ENCODE measurements at regions not wholly inside any gene's neighbourhood (a gene's known extent, or its start where the extent isn't known, plus 50 kb on each side); places are given as distances from the start of the nearest gene placed in this dataset.

DNA sequence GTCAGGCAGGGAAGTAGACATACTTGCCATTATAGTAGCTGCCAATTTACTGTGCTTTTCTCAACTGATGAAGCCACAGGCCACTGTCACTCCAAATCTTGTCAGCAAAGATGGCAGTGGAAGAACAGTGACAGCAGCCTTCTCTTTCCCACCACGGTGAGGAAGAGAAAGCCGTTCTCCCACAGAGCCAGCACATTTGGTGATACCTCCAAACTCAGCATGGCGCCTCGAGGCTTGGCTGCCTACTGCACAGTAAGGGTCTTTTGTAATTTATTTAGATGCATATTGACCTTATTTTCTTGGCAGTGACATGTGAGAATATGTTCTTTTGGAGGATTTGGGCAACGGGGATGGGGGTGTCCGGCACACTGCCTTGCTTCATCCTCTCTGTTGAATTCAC, 117.2 kb upstream of the CDH20 start:
- no peaks in the 10 kb centered on the region for H3K27me3 ChIP-seq (ENCODE audit: control insufficient read depth, insufficient read depth, low read length)
- H3K9ac ChIP-seq (ENCODE audit: low read depth, low read length), result no peak overlapping the region
- H3K36me3 ChIP-seq (ENCODE audit: insufficient read depth, low read length), result no peaks in the 10 kb centered on the region
- no peaks in the 10 kb centered on the region for H3K9me3 ChIP-seq (replicated peaks; ENCODE audit: low read length)
- H3K4me1 ChIP-seq (ENCODE audit: control insufficient read depth, insufficient read depth, low read length), result no peaks in the 10 kb centered on the region
- no peak overlapping the region for H3K4me2 ChIP-seq (ENCODE audit: low read length)
- H3K4me3 ChIP-seq (ENCODE audit: low read length), result no peak overlapping the region

DNA sequence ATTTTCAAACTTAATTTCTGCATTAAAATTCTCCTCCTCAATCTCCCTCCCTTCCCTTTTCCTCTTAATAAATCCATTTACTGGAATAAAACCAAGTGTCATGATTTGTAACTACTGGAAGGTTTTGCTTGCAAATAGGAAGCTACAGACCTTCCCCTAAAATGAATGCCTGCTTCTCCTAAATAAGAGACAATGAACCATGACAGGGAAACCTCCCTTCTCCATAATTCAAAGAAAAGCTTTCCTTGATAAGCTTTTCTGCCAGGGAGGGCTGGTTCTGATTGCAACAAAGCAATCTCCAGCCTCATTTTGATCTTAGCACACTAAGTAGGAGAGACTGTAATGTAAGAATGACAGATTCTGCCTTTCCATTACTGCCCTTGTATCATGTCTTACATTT, 111.0 kb upstream of the CDH20 start:
- H3K4me2 ChIP-seq (ENCODE audit: low read length), result no peak overlapping the region
- H3K27me3 ChIP-seq (ENCODE audit: control insufficient read depth, insufficient read depth, low read length), result no peaks in the 10 kb centered on the region
- H3K4me3 ChIP-seq (ENCODE audit: low read length), result no peak overlapping the region
- H3K9me3 ChIP-seq (replicated peaks; ENCODE audit: low read length), result peaks cover 6% of the 10 kb centered on the region
- H3K4me1 ChIP-seq (ENCODE audit: control insufficient read depth, insufficient read depth, low read length), result no peaks in the 10 kb centered on the region
- H3K9ac ChIP-seq (ENCODE audit: low read depth, low read length), result no peak overlapping the region
- no peaks in the 10 kb centered on the region for H3K36me3 ChIP-seq (ENCODE audit: insufficient read depth, low read length)

GRCh38 chr18:61225336-61225735, 107.9 kb upstream of the CDH20 start:
- H3K4me2 ChIP-seq (ENCODE audit: low read length), result no peak overlapping the region
- H3K9me3 ChIP-seq (replicated peaks; ENCODE audit: low read length), result peaks cover 9% of the 10 kb centered on the region
- H3K4me3 ChIP-seq (ENCODE audit: low read length), result no peak overlapping the region
- H3K9ac ChIP-seq (ENCODE audit: low read depth, low read length), result no peak overlapping the region
- no peaks in the 10 kb centered on the region for H3K36me3 ChIP-seq (ENCODE audit: insufficient read depth, low read length)
- H3K4me1 ChIP-seq (ENCODE audit: control insufficient read depth, insufficient read depth, low read length), result no peaks in the 10 kb centered on the region
- H3K27me3 ChIP-seq (ENCODE audit: control insufficient read depth, insufficient read depth, low read length), result no peaks in the 10 kb centered on the region

DNA sequence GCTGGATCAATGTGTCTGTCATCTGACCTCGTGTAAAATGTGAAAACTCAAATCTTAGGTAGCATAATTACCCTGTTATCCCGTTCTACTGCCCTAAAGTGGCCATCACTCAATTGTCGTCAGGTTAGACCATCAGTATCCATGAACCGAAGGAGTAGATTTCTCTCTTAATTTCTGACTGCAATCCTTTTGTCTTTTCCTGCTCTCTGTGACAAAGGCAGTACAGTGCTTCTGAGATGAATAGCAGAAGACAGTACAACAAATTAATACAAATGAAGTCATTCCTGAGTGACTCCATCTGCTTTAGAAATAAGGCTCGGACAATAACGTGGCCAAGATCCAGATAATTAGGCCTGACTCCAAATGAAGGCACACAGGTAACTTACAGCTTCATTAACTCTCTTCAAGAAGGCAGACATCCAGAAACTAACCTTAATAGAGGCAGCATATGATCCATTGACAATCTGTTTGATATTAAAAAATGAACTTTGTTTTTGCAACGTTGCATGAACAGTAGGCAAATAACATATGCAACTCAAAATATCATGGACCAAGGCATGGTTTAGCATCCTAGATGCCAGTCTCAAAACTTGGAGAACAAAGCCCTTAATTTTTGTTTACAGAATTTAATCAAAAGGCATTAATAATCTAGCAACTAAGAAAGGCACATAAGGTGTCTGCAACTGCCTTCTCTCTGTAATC, 96.7 kb upstream of the CDH20 start:
- no peak overlapping the region for H3K4me3 ChIP-seq (ENCODE audit: low read length)
- H3K36me3 ChIP-seq (ENCODE audit: insufficient read depth, low read length), result no peaks in the 10 kb centered on the region
- no peak overlapping the region for H3K4me2 ChIP-seq (ENCODE audit: low read length)
- peaks cover 2% of the 10 kb centered on the region for H3K9me3 ChIP-seq (replicated peaks; ENCODE audit: low read length)
- H3K27me3 ChIP-seq (ENCODE audit: control insufficient read depth, insufficient read depth, low read length), result no peaks in the 10 kb centered on the region
- no peaks in the 10 kb centered on the region for H3K4me1 ChIP-seq (ENCODE audit: control insufficient read depth, insufficient read depth, low read length)
- no peak overlapping the region for H3K9ac ChIP-seq (ENCODE audit: low read depth, low read length)

DNA sequence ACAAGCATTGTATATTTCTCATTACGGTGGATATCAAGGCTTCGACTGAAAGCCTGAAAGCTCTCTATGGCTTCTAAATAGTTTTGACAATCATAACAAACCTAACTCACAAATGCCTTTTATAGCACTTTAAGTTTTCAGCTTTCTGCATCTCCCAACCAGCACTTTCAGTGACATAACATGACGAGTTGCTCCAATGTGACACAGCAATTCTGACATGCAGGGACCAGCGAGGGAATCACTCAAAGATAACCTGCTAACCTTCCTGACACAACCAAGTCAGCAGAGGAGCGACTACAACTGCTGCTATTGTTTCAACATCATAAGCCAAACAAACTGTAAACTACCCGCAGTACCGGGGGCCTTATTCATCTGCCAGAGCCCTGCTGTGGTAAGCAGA, 95.7 kb upstream of the CDH20 start:
- Histone ChIP-seq H3K9ac (ENCODE audit: low read depth, low read length) (no peak overlapping the region), H3K36me3 (ENCODE audit: insufficient read depth, low read length) (no peaks in the 10 kb centered on the region), H3K27me3 (ENCODE audit: control insufficient read depth, insufficient read depth, low read length) (no peaks in the 10 kb centered on the region), H3K4me3 (ENCODE audit: low read length) (no peak overlapping the region), H3K9me3 (replicated peaks; ENCODE audit: low read length) (peaks cover 3% of the 10 kb centered on the region), H3K4me1 (ENCODE audit: control insufficient read depth, insufficient read depth, low read length) (no peaks in the 10 kb centered on the region), H3K4me2 (ENCODE audit: low read length) (no peak overlapping the region)

DNA sequence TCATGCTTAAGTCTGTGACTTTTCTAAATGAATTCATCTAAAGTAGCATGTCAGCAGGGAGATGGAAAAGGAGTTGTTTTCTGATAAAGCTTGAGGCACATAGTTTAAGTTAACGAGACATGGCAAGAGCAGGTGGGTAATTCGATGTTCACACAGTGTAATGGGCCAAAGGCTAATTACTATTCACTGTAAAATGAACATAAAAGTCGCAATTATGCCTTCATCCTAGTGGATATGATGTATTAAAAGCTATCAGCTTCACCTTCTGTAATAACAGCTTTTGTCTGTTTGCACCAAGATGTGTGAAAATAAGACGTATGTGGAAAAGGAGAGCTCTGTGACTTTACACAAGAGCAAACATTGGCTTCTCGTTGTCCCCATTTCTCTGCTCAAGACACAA, 94.2 kb upstream of the CDH20 start:
- Histone ChIP-seq H3K27me3 (ENCODE audit: control insufficient read depth, insufficient read depth, low read length) (no peaks in the 10 kb centered on the region), H3K4me1 (ENCODE audit: control insufficient read depth, insufficient read depth, low read length) (no peaks in the 10 kb centered on the region), H3K4me2 (ENCODE audit: low read length) (no peak overlapping the region), H3K36me3 (ENCODE audit: insufficient read depth, low read length) (no peaks in the 10 kb centered on the region), H3K9ac (ENCODE audit: low read depth, low read length) (no peak overlapping the region), H3K4me3 (ENCODE audit: low read length) (no peak overlapping the region), H3K9me3 (replicated peaks; ENCODE audit: low read length) (peaks cover 3% of the 10 kb centered on the region)

GRCh38 chr18:61241260-61241853, 91.9 kb upstream of the CDH20 start:
- no peaks in the 10 kb centered on the region for H3K36me3 ChIP-seq (ENCODE audit: insufficient read depth, low read length)
- H3K4me1 ChIP-seq (ENCODE audit: control insufficient read depth, insufficient read depth, low read length), result no peaks in the 10 kb centered on the region
- no peak overlapping the region for H3K4me3 ChIP-seq (ENCODE audit: low read length)
- no peak overlapping the region for H3K4me2 ChIP-seq (ENCODE audit: low read length)
- no peak overlapping the region for H3K9ac ChIP-seq (ENCODE audit: low read depth, low read length)
- H3K27me3 ChIP-seq (ENCODE audit: control insufficient read depth, insufficient read depth, low read length), result no peaks in the 10 kb centered on the region
- peaks cover 3% of the 10 kb centered on the region for H3K9me3 ChIP-seq (replicated peaks; ENCODE audit: low read length)

DNA sequence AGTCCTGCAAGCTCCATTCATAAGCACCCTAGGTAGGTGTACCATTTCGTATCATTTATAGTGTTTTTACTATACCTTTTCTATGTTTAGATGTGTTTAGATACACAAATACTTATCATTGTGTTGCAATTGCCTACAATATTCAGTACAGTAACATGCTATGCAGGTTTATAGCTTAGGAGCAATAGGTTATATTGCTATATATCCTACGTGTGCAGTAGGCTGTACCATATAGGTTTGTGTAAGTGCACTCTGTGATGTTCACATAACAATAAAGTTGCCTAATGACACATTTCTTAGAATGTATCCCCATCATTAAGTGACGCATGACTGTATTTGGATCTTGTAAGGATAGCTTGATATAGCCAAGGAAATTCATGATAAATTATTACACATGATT, 88.6 kb upstream of the CDH20 start:
- Histone ChIP-seq H3K4me2 (ENCODE audit: low read length) (no peak overlapping the region), H3K27me3 (ENCODE audit: control insufficient read depth, insufficient read depth, low read length) (no peaks in the 10 kb centered on the region), H3K9me3 (replicated peaks; ENCODE audit: low read length) (peaks cover 3% of the 10 kb centered on the region), H3K4me3 (ENCODE audit: low read length) (no peak overlapping the region), H3K9ac (ENCODE audit: low read depth, low read length) (no peak overlapping the region), H3K36me3 (ENCODE audit: insufficient read depth, low read length) (no peaks in the 10 kb centered on the region), H3K4me1 (ENCODE audit: control insufficient read depth, insufficient read depth, low read length) (no peaks in the 10 kb centered on the region)

DNA sequence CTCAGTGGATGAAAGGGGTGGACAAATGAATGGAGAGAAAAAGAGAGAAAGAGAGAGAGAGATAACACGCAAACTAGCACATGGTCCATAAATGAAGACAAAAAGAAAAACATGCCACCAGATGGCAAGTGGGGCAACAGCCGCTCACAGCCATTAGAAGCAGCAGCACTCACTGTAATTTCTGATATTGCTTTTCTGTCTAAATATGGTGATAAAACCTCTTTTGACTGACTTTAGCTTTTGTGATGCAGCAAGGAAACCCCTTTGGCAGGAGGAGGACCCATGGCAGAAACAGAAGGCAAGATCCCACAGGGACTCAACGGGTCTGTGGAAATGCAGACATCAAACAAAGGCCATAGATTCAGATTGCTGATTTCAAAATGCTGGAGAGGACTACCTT, 88.0 kb upstream of the CDH20 start:
- H3K4me2 ChIP-seq (ENCODE audit: low read length), result no peak overlapping the region
- H3K9ac ChIP-seq (ENCODE audit: low read depth, low read length), result no peak overlapping the region
- no peaks in the 10 kb centered on the region for H3K4me1 ChIP-seq (ENCODE audit: control insufficient read depth, insufficient read depth, low read length)
- H3K36me3 ChIP-seq (ENCODE audit: insufficient read depth, low read length), result no peaks in the 10 kb centered on the region
- H3K4me3 ChIP-seq (ENCODE audit: low read length), result no peak overlapping the region
- H3K9me3 ChIP-seq (replicated peaks; ENCODE audit: low read length), result peaks cover 3% of the 10 kb centered on the region
- H3K27me3 ChIP-seq (ENCODE audit: control insufficient read depth, insufficient read depth, low read length), result no peaks in the 10 kb centered on the region

GRCh38 chr18:61248589-61248988, 84.6 kb upstream of the CDH20 start:
- no peaks in the 10 kb centered on the region for H3K9me3 ChIP-seq (replicated peaks; ENCODE audit: low read length)
- no peaks in the 10 kb centered on the region for H3K27me3 ChIP-seq (ENCODE audit: control insufficient read depth, insufficient read depth, low read length)
- H3K36me3 ChIP-seq (ENCODE audit: insufficient read depth, low read length), result no peaks in the 10 kb centered on the region
- no peak overlapping the region for H3K4me3 ChIP-seq (ENCODE audit: low read length)
- no peak overlapping the region for H3K9ac ChIP-seq (ENCODE audit: low read depth, low read length)
- no peaks in the 10 kb centered on the region for H3K4me1 ChIP-seq (ENCODE audit: control insufficient read depth, insufficient read depth, low read length)
- no peak overlapping the region for H3K4me2 ChIP-seq (ENCODE audit: low read length)

DNA sequence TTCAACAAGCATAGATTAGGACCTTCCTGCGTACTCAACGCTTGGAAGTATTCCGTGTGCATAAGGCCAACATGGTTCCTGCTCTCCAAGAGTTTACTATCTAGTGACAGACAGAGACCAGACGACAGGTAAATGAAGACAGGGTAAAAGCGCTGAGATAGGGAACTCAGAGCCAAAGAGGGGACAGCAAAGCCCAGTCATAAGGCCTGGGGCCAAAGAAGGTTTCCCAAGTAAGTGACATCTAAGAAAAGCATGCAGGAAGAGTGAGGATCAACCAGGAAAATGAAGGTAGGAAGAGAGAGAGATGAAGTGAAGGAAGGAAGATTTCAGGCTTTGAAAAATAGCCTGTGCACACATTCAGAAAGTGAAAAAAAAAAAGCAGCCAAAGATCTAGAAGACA, 76.9 kb upstream of the CDH20 start:
- H3K4me2 ChIP-seq (ENCODE audit: low read length), result no peak overlapping the region
- no peak overlapping the region for H3K9ac ChIP-seq (ENCODE audit: low read depth, low read length)
- no peaks in the 10 kb centered on the region for H3K4me1 ChIP-seq (ENCODE audit: control insufficient read depth, insufficient read depth, low read length)
- no peak overlapping the region for H3K4me3 ChIP-seq (ENCODE audit: low read length)
- H3K27me3 ChIP-seq (ENCODE audit: control insufficient read depth, insufficient read depth, low read length), result no peaks in the 10 kb centered on the region
- no peaks in the 10 kb centered on the region for H3K9me3 ChIP-seq (replicated peaks; ENCODE audit: low read length)
- no peaks in the 10 kb centered on the region for H3K36me3 ChIP-seq (ENCODE audit: insufficient read depth, low read length)

- no peaks in the 10 kb centered on the region for H3K36me3 ChIP-seq (ENCODE audit: insufficient read depth, low read length)
- H3K4me1 ChIP-seq (ENCODE audit: control insufficient read depth, insufficient read depth, low read length), result no peaks in the 10 kb centered on the region
- no peaks in the 10 kb centered on the region for H3K27me3 ChIP-seq (ENCODE audit: control insufficient read depth, insufficient read depth, low read length)
- no peak overlapping the region for H3K9ac ChIP-seq (ENCODE audit: low read depth, low read length)
- H3K4me3 ChIP-seq (ENCODE audit: low read length), result no peak overlapping the region
- no peaks in the 10 kb centered on the region for H3K9me3 ChIP-seq (replicated peaks; ENCODE audit: low read length)
- H3K4me2 ChIP-seq (ENCODE audit: low read length), result no peak overlapping the region
Measured at GRCh38 chr18:61261870-61262269, 71.4 kb upstream of the CDH20 start.

All from skeletal muscle satellite cell (primary cell).